Vagina (tissue), 2 donors: ENCODE measurements at regions not wholly inside any gene's neighbourhood (a gene's known extent, or its start where the extent isn't known, plus 50 kb on each side); places are given as distances from the start of the nearest gene placed in this dataset.

ENCODE experiments used
- DNase-seq, 2 donors: peaks; one replicate each; pipeline ENCODE4 v3.0.0-alpha.2; 2017; ENCODE audit errors: extremely low spot score in 2 of 2
- H3K27ac ChIP-seq: fragments of 200-600 bp; sonication (generic); one replicate; pipeline ENCODE4 v1.5.1; 2019
- H3K27me3 ChIP-seq: fragments of 200-600 bp; sonication (generic); one replicate; pipeline ENCODE4 v1.5.1; 2019
- H3K36me3 ChIP-seq, 2 donors: fragments of 200-600 bp; sonication (generic); one replicate each; pipeline ENCODE4 v1.5.1; 2017 to 2019
- H3K4me1 ChIP-seq: fragments of 200-600 bp; sonication (generic); one replicate; pipeline ENCODE4 v1.5.1; 2019
- H3K4me3 ChIP-seq, 2 donors: fragments of 200-600 bp; sonication (generic); 1 replicate in 1 of 2; 2 replicates in 1 of 2; pipeline ENCODE4 v1.5.1; 2016 to 2019
- H3K9me3 ChIP-seq: fragments of 200-600 bp; sonication (generic); one replicate; pipeline ENCODE4 v1.5.1; 2019
- CTCF ChIP-seq, 3 experiments: fragments of 450-650 bp in 2 of 3; fragments of 200-600 bp in 1 of 3; sonication (generic) in 1 of 3; IDR thresholded peaks; one replicate each; pipeline ENCODE4 v1.5.1; 2017 to 2019; ENCODE audit warnings: antibody characterized with exemption in 3 of 3, mild to moderate bottlenecking in 2 of 3, moderate library complexity in 2 of 3
- POLR2A ChIP-seq, 2 donors: fragments of 450-650 bp; IDR thresholded peaks; one replicate each; pipeline ENCODE4 v1.6.1; 2017; ENCODE audit warnings: antibody characterized with exemption in 2 of 2, mild to moderate bottlenecking in 2 of 2, moderate library complexity in 2 of 2
- POLR2AphosphoS5 ChIP-seq, 2 donors: sonication (generic); formaldehyde crosslinking; IDR thresholded peaks; one replicate each; pipeline ENCODE4 v1.9.0; 2017; ENCODE audit warnings: antibody characterized with exemption in 2 of 2, mild to moderate bottlenecking in 2 of 2, low read depth in 1 of 2; ENCODE audit not compliant: insufficient read depth in 1 of 2
- intact Hi-C: fragments of 100-400 bp; cut with DNase I; formaldehyde crosslinking; loops from one replicate; pipeline ENCODE4 v1.15.1; 2023

GRCh38 chr2:129331638-129332037, 647.8 kb upstream of the RAB6C start:
- no peak for DNase-seq
- Histone ChIP-seq H3K27me3 (no peaks in the 10 kb centered on the region), H3K4me3 (no peak overlapping the region), H3K4me1 (no peaks in the 10 kb centered on the region), H3K36me3 (no peaks in the 10 kb centered on the region), H3K27ac (no peak overlapping the region), H3K9me3 (no peaks in the 10 kb centered on the region)
- no peak for TF ChIP-seq POLR2AphosphoS5 (IDR thresholded peaks at IDR 0.05; ENCODE audit: insufficient read depth in 1 of 2, low read depth in 1 of 2)
- intact Hi-C loops, result no loop called here

- Histone ChIP-seq H3K9me3 (no peaks in the 10 kb centered on the region), H3K4me1 (no peaks in the 10 kb centered on the region), H3K27ac (no peak overlapping the region), H3K4me3 (no peak overlapping the region), H3K36me3 (no peaks in the 10 kb centered on the region), H3K27me3 (no peaks in the 10 kb centered on the region)
- intact Hi-C loops, result no loop called here
- TF ChIP-seq POLR2A (IDR thresholded peaks at IDR 0.05), result no peak
- no peak for TF ChIP-seq POLR2AphosphoS5 (IDR thresholded peaks at IDR 0.05; ENCODE audit: insufficient read depth in 1 of 2, low read depth in 1 of 2)
- no peak for TF ChIP-seq CTCF (IDR thresholded peaks at IDR 0.05)
- DNase-seq, result no peak
Observed at GRCh38 chr2:129334128-129334527, 645.3 kb upstream of the RAB6C start.

GRCh38 chr2:129334696-129335410, 644.6 kb upstream of the RAB6C start:
- Histone ChIP-seq H3K4me3 (no peak overlapping the region), H3K36me3 (no peaks in the 10 kb centered on the region), H3K27ac (no peak overlapping the region), H3K9me3 (no peaks in the 10 kb centered on the region), H3K27me3 (no peaks in the 10 kb centered on the region), H3K4me1 (no peaks in the 10 kb centered on the region)
- no peak for DNase-seq
- intact Hi-C loops, result no loop called here
- no peak for TF ChIP-seq POLR2A (IDR thresholded peaks at IDR 0.05)

GRCh38 chr2:129336276-129336675, 643.2 kb upstream of the RAB6C start:
- Histone ChIP-seq H3K27me3 (no peaks in the 10 kb centered on the region), H3K9me3 (no peaks in the 10 kb centered on the region), H3K36me3 (no peaks in the 10 kb centered on the region), H3K27ac (no peak overlapping the region), H3K4me1 (no peaks in the 10 kb centered on the region), H3K4me3 (no peak overlapping the region)
- no peak for DNase-seq
- TF ChIP-seq CTCF (IDR thresholded peaks at IDR 0.05) (no peak), POLR2AphosphoS5 (IDR thresholded peaks at IDR 0.05; ENCODE audit: insufficient read depth in 1 of 2, low read depth in 1 of 2) (no peak), POLR2A (IDR thresholded peaks at IDR 0.05) (no peak)
- intact Hi-C loops, result no loop called here

GRCh38 chr2:129337076-129337475, 642.4 kb upstream of the RAB6C start:
- Histone ChIP-seq H3K9me3 (no peaks in the 10 kb centered on the region), H3K27ac (no peak overlapping the region), H3K4me1 (no peaks in the 10 kb centered on the region), H3K36me3 (no peaks in the 10 kb centered on the region), H3K4me3 (no peak overlapping the region), H3K27me3 (no peaks in the 10 kb centered on the region)
- DNase-seq, result no peak
- intact Hi-C loops, result no loop called here
- TF ChIP-seq CTCF (IDR thresholded peaks at IDR 0.05) (no peak), POLR2A (IDR thresholded peaks at IDR 0.05) (no peak), POLR2AphosphoS5 (IDR thresholded peaks at IDR 0.05; ENCODE audit: insufficient read depth in 1 of 2, low read depth in 1 of 2) (no peak)

- Histone ChIP-seq H3K9me3 (no peaks in the 10 kb centered on the region), H3K27ac (no peak overlapping the region), H3K4me3 (no peak overlapping the region), H3K36me3 (no peaks in the 10 kb centered on the region), H3K4me1 (no peaks in the 10 kb centered on the region), H3K27me3 (no peaks in the 10 kb centered on the region)
- intact Hi-C loops, result no loop called here
- DNase-seq, result no peak
- TF ChIP-seq POLR2A (IDR thresholded peaks at IDR 0.05) (no peak), POLR2AphosphoS5 (IDR thresholded peaks at IDR 0.05; ENCODE audit: insufficient read depth in 1 of 2, low read depth in 1 of 2) (no peak), CTCF (IDR thresholded peaks at IDR 0.05) (no peak)
Observed at GRCh38 chr2:129345540-129345939, 633.9 kb upstream of the RAB6C start.
